Activated T-cell treated with anti-CD3 and anti-CD28 coated beads, Interleukin-2, amount 50 U/mL, for 48 hours (primary cell): ENCODE measurements at regions not wholly inside any gene's neighbourhood (a gene's known extent, or its start where the extent isn't known, plus 50 kb on each side); places are given as distances from the start of the nearest gene placed in this dataset.

ENCODE experiments used
- DNase-seq, 2 experiments: peaks; one replicate each; pipeline ENCODE4 v3.0.0-alpha.2; 2020

DNA sequence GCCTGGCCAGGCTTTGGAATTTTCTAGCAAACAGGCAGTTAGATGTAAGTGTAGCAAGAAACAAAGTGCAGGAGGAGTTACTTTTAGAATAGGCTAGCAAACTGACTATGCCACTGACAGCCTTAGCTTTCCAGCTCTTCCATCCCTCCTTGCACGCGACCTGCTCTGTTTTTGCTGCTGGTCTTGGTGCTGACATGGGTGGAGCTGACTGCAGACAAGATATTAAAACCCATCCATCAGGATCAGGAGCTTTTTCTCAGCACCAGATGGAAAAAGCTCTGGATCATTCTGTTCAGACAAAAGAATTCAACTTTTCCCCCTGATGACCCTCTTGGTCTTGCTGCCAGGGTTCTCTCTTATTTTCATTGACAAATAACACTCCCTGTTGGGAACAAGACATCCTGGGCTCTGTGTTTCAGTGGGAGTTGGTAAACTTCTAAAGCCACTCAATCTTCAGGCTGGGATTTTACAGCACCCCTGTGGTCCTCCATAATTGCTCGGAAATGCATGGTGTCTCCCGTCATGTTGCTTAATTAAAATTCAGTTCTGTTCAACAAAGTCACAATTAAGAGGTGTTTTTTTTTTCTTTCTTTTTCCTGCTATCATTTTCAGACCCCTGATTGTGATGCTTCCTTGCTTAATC is 240.0 kb upstream of the LARGE1 start:
- no peak for DNase-seq

- no peak for DNase-seq
These were observed 241.3 kb upstream of the LARGE1 start for GRCh38 chr22:34161431-34162123.

- DNase-seq: no peak
These were observed 278.7 kb upstream of the LARGE1 start for GRCh38 chr22:34198976-34199375.

GRCh38 chr22:34210301-34210700 is 290.0 kb upstream of the LARGE1 start:
- no peak for DNase-seq

DNA sequence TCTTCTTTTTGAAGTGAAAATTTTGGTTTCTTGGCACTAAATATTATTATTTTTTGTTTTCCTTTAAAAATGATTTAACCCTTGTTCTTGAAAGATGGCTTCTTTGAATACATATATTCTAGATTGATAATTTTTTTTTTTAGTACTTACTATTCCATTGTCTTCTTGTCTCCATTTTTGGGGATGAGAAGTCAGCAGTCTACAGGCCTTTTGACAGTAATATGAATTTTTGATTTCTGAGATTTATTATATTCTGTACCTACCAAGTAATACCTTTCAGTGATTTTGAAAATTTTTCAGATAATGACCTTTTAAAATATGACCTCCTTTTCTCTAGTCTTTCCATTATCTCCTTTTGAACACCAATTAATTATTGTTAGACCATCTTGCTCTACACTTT is 294.1 kb upstream of the LARGE1 start:
- no peak for DNase-seq

DNA sequence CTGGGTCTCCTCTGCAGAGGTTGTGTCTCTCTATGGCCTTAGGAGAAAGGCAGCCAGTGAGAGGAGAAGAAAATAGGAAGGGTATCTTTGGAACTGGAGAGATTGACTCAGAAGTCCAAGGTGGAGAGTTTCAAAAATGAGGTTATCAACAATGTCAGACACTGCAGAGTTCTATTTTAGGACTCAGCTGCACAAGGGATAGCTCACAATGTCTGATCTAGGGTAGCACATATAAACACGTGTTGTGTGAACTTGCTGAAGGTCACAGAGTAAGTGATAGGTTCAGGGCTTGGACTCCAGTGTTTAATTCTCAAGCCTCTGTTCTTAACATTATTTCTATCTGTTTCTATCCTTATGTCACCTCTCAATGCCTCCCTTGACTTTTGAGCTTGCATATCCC is 305.0 kb upstream of the LARGE1 start:
- no peak for DNase-seq

DNA sequence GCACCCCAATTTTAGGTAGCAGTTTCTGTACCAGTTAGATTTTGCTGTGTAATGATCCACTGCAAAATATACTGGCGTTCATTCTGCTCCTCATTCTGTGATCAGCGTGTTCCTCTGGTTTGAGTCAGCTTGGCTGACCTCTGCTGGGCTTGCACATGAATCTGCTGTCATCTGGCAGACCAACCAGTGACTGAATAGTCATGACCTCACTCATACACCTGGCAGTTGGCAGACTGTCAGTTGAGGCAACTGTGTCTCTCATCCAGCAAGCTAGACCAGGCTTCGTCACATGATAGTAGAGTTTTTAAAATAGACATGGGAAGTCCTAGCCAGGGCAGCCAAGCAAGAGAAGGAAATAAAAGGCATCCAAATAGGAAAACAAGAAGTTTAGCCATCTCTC is 316.3 kb upstream of the LARGE1 start:
- no peak for DNase-seq

- no peak for DNase-seq
These were observed 319.1 kb upstream of the LARGE1 start for GRCh38 chr22:34239421-34239820.

DNA sequence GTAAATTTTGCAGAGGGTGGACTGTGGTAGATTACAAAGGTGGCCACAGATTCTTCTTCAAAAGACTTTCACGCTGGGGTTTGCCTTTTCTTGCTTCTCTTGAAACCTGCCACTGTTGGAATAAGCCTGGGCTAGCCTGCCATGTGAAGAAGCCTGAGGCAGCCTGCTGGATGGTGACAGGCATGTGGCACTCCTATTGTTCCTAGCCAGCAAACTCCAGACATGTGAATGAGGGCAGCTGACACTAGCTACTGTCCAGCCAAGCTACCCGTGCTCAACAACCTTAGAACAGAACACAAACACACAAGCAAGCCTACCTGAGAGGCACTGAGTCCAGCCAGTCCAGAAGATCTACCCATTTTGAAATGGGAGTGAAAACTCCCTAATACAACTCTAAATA is 322.7 kb upstream of the LARGE1 start:
- no peak for DNase-seq

- no peak for DNase-seq
These were observed 334.8 kb upstream of the LARGE1 start for GRCh38 chr22:34255042-34255441.

DNA sequence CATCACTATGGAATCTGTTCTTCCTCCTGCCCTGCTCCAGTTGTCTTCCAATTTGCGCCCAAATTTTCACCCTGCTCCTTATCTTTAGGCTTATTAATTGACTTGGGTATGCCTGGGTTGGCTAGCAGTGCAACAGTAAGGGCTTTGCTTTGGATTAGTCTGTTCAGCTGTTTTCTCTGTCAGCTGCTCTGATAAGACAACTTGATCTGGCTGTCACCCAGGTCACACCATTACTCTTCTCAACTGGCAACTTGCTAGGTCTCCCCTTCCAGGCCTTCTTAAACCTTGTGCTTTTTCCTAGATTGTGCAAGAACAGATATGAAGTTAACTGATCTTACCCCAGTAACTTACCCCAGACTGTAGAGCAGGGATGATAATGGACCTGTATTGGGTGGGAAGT is 357.8 kb upstream of the LARGE1 start:
- DNase-seq: no peak

DNA sequence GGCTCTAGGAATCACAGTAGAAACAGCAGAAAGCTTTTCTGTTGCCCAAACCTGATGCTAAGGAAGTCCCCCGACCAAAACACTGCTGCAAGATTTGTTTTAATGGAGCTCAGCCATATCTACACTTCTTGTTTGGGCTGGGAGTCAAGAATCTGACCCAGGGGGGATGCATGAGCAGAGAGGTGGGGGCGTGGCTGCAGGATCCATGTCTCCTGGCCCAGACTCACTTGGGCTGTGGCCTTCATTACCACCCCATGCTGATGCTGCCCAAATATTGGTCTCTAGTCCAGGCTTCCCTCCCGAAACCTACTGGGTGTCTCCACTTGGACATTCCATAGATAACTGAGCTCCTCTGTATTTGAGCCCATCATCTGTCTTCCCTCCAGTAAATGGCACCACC is 361.5 kb upstream of the LARGE1 start:
- DNase-seq: no peak

GRCh38 chr22:34283844-34284243 is 363.6 kb upstream of the LARGE1 start:
- no peak for DNase-seq

DNA sequence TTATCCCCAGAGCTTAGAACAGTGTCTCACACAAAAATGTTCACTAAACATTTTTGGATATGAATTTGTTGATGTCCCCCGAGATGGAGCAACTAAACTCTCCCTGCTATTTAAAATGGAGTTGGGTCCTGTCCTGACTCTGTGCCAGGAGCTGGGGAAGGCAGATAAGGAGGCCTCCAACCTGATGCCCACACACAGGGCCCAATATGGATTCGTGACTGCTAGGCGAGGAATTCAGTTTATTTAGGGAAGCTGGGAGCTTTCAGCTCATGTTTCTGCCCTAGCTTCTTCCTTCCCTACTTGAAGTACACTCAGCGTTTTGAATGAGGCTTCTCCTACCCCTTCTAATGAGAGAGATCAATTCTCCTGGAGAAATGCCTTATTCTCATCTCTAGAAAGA is 373.0 kb upstream of the LARGE1 start:
- no peak for DNase-seq

DNA sequence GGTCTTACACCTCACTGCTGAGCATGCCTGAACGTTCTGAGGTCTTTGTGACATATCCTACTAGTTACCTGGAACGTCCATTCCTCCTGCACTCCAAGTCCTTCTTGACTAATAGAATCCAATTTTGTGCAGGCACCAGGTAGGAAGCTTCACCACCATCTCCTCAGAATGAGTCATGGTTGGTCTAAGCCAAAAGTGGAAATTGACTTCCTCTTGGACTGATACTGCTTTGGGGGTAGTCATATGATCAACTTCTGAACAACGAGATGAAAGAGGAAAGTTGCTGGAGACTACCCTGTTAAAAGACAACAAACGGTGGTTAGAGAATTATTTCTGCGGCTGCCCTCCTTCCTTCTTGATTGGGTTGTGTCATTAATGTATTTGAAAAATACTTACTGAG is 374.2 kb upstream of the LARGE1 start:
- no peak for DNase-seq

DNA sequence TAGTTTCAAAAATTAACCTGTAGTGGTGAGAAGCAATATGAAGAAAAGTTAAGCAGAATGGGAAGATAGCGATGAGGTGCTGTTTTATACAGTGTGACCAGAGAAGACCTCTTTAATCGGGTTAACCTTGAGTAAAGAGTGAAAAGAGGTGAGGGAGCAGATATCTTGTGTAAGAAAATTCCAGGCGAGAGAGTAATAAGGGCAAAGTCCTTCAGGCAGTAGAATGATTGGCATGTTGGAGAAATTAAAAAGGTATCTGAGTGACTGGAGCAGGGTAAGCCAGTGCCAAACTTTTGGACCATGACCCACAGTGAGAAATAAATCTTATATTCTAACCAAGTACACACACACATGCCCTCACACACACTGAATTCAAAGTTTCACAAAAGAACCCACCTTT is 374.7 kb upstream of the LARGE1 start:
- DNase-seq: no peak

DNA sequence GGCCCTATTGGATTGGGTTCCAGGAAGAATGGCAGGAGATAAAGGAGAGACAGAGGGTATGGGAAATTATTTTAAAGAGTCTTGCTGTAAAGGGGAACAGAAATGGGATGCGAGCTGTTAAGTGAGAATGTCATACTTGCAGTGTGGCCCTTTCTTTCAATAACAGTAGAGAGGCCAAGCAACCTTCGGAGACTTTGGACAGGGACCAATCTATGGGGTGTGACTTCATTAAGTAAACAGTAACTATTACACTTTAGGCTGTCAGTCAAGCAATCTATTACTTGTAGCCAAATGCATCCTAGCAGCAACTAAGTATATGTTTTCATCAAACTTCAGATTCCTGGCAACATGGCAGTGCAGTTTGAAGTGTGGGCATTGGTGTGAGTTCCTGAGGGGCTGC is 376.2 kb upstream of the LARGE1 start:
- DNase-seq: no peak

DNA sequence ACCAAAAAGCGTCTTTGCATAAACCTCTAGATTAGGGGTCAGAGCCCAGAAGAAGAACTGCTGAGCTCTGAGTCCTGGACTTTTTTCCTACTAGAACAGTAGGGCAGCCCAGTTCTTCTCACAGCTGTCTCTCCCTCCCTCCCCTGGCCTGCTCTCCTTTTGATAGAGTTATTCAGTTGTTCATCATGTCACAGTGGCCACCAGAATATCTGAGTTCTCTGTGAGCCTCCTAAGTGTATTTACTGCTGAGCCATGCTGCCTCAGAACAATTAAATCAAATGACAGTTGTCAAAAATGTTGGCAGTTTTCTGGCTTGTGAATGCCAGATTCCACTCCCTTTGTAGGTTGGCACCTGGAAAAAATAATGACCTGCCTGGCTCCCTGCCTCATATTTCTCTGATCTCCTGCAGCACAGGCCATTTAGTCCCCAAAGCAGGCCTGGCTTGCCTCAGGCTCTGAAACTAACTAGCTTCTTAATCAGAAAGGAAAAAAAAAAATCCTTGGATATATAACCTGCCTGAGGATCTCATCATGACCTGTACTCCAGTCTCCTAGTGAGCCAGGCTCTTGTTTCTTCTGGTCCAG is 377.4 kb upstream of the LARGE1 start:
- DNase-seq: no peak

- no peak for DNase-seq
These were observed 379.2 kb upstream of the LARGE1 start for GRCh38 chr22:34299496-34299895.

DNA sequence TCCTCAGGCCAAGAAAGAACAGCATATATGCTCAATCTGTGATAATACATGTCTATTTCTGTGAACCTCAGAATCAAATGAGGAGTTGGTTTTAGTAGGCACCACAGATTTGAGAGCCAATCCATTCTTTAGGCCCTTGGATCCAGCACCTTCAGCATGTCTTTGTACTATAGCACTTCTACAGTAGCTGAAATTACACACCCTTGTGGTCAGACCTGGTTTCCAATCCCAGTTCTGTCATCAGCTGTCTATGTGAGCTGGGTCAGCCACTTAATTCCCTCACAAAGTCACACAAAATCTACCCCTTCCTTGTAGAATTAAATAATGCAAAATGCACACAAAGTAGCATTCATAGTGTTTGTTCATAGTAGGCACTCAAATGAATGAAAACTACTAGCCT is 381.3 kb upstream of the LARGE1 start:
- no peak for DNase-seq

GRCh38 chr22:34303656-34304055 is 383.4 kb upstream of the LARGE1 start:
- no peak for DNase-seq

GRCh38 chr22:34306361-34306760 is 386.1 kb upstream of the LARGE1 start:
- DNase-seq: no peak

- no peak for DNase-seq
These were observed 387.8 kb upstream of the LARGE1 start for GRCh38 chr22:34308101-34308500.

GRCh38 chr22:34319346-34319745 is 399.1 kb upstream of the LARGE1 start:
- no peak for DNase-seq

DNA sequence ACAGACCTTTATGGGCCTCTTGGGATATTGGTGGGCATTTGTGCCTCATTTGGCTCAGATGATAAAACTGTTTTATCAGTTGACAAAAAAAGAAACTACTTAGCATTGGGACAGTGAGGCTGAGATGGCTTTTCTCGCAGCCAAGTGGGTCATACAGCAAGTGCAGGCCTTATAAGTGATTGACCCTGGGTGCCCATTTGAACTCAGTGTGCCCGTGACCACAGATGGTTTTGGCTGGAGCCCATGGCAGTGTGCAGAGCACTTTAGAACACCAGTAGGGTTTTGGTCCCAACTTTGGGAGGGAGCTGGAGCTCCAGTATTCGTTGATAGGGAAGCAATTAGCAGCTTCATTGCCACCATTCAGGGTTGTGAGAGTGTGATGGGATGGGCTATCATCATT is 404.5 kb upstream of the LARGE1 start:
- DNase-seq: no peak
